Liver (tissue), 2 donors: ENCODE measurements at regions not wholly inside any gene's neighbourhood (a gene's known extent, or its start where the extent isn't known, plus 50 kb on each side); places are given as distances from the start of the nearest gene placed in this dataset.

Experiments
- CTCF ChIP-seq: fragments of 150-350 bp; IDR thresholded peaks from 2 replicates; pipeline ENCODE4 v1.5.1; 2017; ENCODE audit warnings: improper control_type of control experiment, low read depth, low read length; ENCODE audit not compliant: missing input control
- YY1 ChIP-seq: IDR thresholded peaks from 2 replicates; pipeline ENCODE4 v1.6.1; 2016; ENCODE audit warnings: antibody characterized with exemption, mild to moderate bottlenecking
- donor health status: healthy.

- TF ChIP-seq CTCF (no peak), YY1 (no peak)
These were observed 493.6 kb downstream of the GADD45G start for GRCh38 chr9:90098408-90098807.
